Spleen (tissue), 11 donors: ENCODE measurements at regions not wholly inside any gene's neighbourhood (a gene's known extent, or its start where the extent isn't known, plus 50 kb on each side); places are given as distances from the start of the nearest gene placed in this dataset.

Experiments used
- DNase-seq: peaks from one replicate; pipeline ENCODE4 v3.0.0-alpha.2; 2020
- H3K27ac ChIP-seq, 8 donors: fragments of 200-600 bp; sonication (generic) in 7 of 8; 1 replicate in 4 of 8; 2 replicates in 4 of 8; pipeline versions ENCODE4 v1.5.0 to v1.8.0; 2016 to 2021; ENCODE audit warnings: inconsistent platforms in 4 of 8, mild to moderate bottlenecking in 4 of 8, moderate library complexity in 1 of 8
- H3K27me3 ChIP-seq, 7 donors: fragments of 200-600 bp; sonication (generic) in 6 of 7; replicated peaks in 1 of 7; 1 replicate in 4 of 7; 2 replicates in 3 of 7; pipeline versions ENCODE4 v1.5.0 to v1.8.0; 2016 to 2021; ENCODE audit warnings: inconsistent platforms in 3 of 7, mild to moderate bottlenecking in 1 of 7
- H3K36me3 ChIP-seq, 6 donors: fragments of 200-600 bp; sonication (generic) in 5 of 6; 1 replicate in 4 of 6; 2 replicates in 2 of 6; pipeline versions ENCODE4 v1.5.0 to v1.8.0; 2016 to 2021; ENCODE audit warnings: inconsistent platforms in 2 of 6
- H3K4me1 ChIP-seq, 6 donors: fragments of 200-600 bp; sonication (generic) in 5 of 6; 1 replicate in 3 of 6; 2 replicates in 3 of 6; pipeline versions ENCODE4 v1.5.0 to v1.8.0; 2016 to 2021; ENCODE audit warnings: inconsistent platforms in 3 of 6
- H3K4me3 ChIP-seq, 8 donors: fragments of 200-600 bp; sonication (generic) in 7 of 8; 1 replicate in 4 of 8; 2 replicates in 4 of 8; pipeline versions ENCODE4 v1.5.0 to v1.8.0; 2016 to 2021; ENCODE audit warnings: inconsistent platforms in 4 of 8, mild to moderate bottlenecking in 4 of 8, moderate library complexity in 2 of 8
- H3K9me3 ChIP-seq, 8 donors: fragments of 200-600 bp; sonication (generic) in 7 of 8; 1 replicate in 4 of 8; 2 replicates in 4 of 8; pipeline versions ENCODE4 v1.5.0 to v1.8.0; 2016 to 2021; ENCODE audit warnings: inconsistent platforms in 4 of 8
- POLR2A ChIP-seq, 3 donors: fragments of 450-650 bp; IDR thresholded peaks; one replicate each; pipeline ENCODE4 v1.5.1; 2017; ENCODE audit warnings: antibody characterized with exemption in 3 of 3, mild to moderate bottlenecking in 1 of 3
- POLR2AphosphoS5 ChIP-seq, 3 donors: sonication (generic); formaldehyde crosslinking; IDR thresholded peaks; one replicate each; pipeline ENCODE4 v1.5.1; 2017; ENCODE audit warnings: antibody characterized with exemption in 3 of 3
- WGBS, 5 donors: extraction: QIAGEN DNeasy Blood & Tissue Kit in 3 of 5; methylation state at CpG; one replicate each; pipeline versions ENCODE4 v1.1.5 to v1.1.7; 2013 to 2018; 5-methylcytosine and 5-hydroxymethylcytosine counted together
- intact Hi-C: fragments of 100-400 bp; cut with DNase I; formaldehyde crosslinking; loops from one replicate; pipeline ENCODE4 v1.15.0; 2023; ENCODE audit warnings: low total_unique reads
- TF ChIP-seq, protein P1 (sequence below), 11 experiments: fragments of 200-600 bp in 7 of 11; fragments of 450-650 bp in 4 of 11; sonication (generic) in 4 of 11; IDR thresholded peaks in 8 of 11; conservative IDR thresholded peaks in 3 of 11; 1 replicate in 7 of 11; 2 replicates in 4 of 11; pipeline versions ENCODE4 v1.4.0 to v1.8.0; 2016 to 2021; ENCODE audit warnings: antibody characterized with exemption in 11 of 11, inconsistent platforms in 4 of 11, mild to moderate bottlenecking in 1 of 11
- donor health status: healthy with polysubstance abuse.
- donor health status: DM: no; HTN: no; CAD: no; lungs with moderate emphysema.
- donor health status: DM: no; HTN: no; CAD: no.
- donor health status: Bipolar disorder and iron deficiency.
- donor health status: healthy.
- donor health status: DM: no; HTN: no; CAD: no.
- donor health status: DM: yes; HTN: yes; CAD: no.

DNA sequence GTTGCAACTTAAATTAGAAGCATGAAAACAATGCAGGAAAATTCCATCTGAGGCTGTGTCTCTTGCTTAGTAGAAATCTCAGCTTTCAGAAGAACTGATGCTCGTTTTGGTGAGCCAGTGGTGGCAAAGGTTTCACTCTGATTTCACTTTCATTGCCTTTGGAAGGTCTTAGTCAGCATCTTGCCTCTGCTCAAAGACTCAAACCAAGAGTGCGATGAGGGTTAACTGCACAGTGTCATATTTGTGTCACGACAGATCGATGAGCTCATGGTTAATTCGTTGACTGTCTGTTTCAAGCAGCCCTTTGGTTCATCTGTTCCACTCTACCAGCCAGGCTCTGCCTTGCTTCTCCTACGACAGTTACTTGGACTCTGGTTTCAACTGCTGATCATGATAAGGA lies 331.3 kb upstream of the KIF2A start:
- H3K27me3 ChIP-seq, result no peaks in the 10 kb centered on the region
- H3K4me3 ChIP-seq, result no peak overlapping the region
- WGBS, 5 donors, result 58 to 80% (median 77%) methylated on average over 6 of the region's 6 CpGs
- no peak overlapping the region for H3K27ac ChIP-seq
- DNase-seq, result no peak
- no peaks in the 10 kb centered on the region for H3K9me3 ChIP-seq
- no peaks in the 10 kb centered on the region for H3K4me1 ChIP-seq
- no peaks in the 10 kb centered on the region for H3K36me3 ChIP-seq
- intact Hi-C loops, result no loop called here
- no peak for TF ChIP-seq POLR2AphosphoS5 (IDR thresholded peaks at IDR 0.05)
- no peak for TF ChIP-seq POLR2A (IDR thresholded peaks at IDR 0.05)
- TF ChIP-seq, protein P1, sequence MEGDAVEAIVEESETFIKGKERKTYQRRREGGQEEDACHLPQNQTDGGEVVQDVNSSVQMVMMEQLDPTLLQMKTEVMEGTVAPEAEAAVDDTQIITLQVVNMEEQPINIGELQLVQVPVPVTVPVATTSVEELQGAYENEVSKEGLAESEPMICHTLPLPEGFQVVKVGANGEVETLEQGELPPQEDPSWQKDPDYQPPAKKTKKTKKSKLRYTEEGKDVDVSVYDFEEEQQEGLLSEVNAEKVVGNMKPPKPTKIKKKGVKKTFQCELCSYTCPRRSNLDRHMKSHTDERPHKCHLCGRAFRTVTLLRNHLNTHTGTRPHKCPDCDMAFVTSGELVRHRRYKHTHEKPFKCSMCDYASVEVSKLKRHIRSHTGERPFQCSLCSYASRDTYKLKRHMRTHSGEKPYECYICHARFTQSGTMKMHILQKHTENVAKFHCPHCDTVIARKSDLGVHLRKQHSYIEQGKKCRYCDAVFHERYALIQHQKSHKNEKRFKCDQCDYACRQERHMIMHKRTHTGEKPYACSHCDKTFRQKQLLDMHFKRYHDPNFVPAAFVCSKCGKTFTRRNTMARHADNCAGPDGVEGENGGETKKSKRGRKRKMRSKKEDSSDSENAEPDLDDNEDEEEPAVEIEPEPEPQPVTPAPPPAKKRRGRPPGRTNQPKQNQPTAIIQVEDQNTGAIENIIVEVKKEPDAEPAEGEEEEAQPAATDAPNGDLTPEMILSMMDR (IDR thresholded peaks at IDR 0.05 in 8 of 11, conservative IDR thresholded peaks at IDR 0.05 in 3 of 11), result no peak

- Histone ChIP-seq H3K27ac (no peak overlapping the region), H3K4me3 (no peak overlapping the region), H3K4me1 (no peaks in the 10 kb centered on the region), H3K36me3 (no peaks in the 10 kb centered on the region), H3K27me3 (no peaks in the 10 kb centered on the region), H3K9me3 (peaks cover 0 to 9% (median 6%) of the 10 kb centered on the region in 8 donors)
- TF ChIP-seq POLR2AphosphoS5 (IDR thresholded peaks at IDR 0.05), result no peak
- intact Hi-C loops, result no loop called here
- DNase-seq, result no peak
- 37 to 53% (median 46%) methylated on average over 6 of the region's 6 CpGs for WGBS, 5 donors
These were observed 324.1 kb upstream of the KIF2A start for GRCh38 chr5:61981886-61982285.

- H3K27ac ChIP-seq, result no peak overlapping the region
- no peaks in the 10 kb centered on the region for H3K36me3 ChIP-seq
- intact Hi-C loops, result no loop called here
- H3K4me1 ChIP-seq, result no peaks in the 10 kb centered on the region
- H3K9me3 ChIP-seq, result peaks cover 0 to 13% (median 10%) of the 10 kb centered on the region in 8 donors
- H3K4me3 ChIP-seq, result no peak overlapping the region
- no peak for DNase-seq
- 71 to 82% (median 79%) methylated on average over 4 of the region's 4 CpGs for WGBS, 5 donors
- H3K27me3 ChIP-seq, result no peaks in the 10 kb centered on the region
- no peak for TF ChIP-seq POLR2AphosphoS5 (IDR thresholded peaks at IDR 0.05)
- TF ChIP-seq, protein P1 (IDR thresholded peaks at IDR 0.05 in 8 of 11, conservative IDR thresholded peaks at IDR 0.05 in 3 of 11), result no peak
- no peak for TF ChIP-seq POLR2A (IDR thresholded peaks at IDR 0.05)
These were observed 314.6 kb upstream of the KIF2A start for GRCh38 chr5:61991430-61991829.

DNA sequence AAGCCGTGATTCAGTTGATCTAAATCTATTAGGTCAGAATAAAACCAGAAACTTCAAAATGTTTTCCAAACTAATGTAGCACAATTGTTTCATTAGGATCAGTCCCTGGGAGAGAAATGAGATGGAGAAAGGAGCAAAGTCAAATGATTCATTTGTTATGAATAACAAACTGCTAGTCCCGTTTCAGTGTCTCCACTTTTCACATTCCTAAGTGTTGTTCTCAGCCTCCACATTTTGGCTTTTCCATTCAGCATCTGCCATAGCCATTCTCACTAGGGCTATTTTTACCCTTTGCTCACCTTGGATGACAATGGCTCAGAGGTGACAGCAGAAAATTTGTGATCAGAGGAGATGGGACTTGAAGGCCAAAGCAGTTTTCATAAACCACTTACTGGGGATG lies 314.1 kb upstream of the KIF2A start:
- intact Hi-C loops, result no loop called here
- Histone ChIP-seq H3K9me3 (peaks cover 0 to 9% (median 6%) of the 10 kb centered on the region in 8 donors), H3K27ac (no peak overlapping the region), H3K27me3 (no peaks in the 10 kb centered on the region), H3K36me3 (no peaks in the 10 kb centered on the region), H3K4me3 (no peak overlapping the region), H3K4me1 (no peaks in the 10 kb centered on the region)
- DNase-seq, result no peak
- TF ChIP-seq, protein P1 (IDR thresholded peaks at IDR 0.05 in 8 of 11, conservative IDR thresholded peaks at IDR 0.05 in 3 of 11), result no peak
- WGBS, 5 donors, result 49 to 75% (median 67%) methylated on average over 2 of the region's 2 CpGs

DNA sequence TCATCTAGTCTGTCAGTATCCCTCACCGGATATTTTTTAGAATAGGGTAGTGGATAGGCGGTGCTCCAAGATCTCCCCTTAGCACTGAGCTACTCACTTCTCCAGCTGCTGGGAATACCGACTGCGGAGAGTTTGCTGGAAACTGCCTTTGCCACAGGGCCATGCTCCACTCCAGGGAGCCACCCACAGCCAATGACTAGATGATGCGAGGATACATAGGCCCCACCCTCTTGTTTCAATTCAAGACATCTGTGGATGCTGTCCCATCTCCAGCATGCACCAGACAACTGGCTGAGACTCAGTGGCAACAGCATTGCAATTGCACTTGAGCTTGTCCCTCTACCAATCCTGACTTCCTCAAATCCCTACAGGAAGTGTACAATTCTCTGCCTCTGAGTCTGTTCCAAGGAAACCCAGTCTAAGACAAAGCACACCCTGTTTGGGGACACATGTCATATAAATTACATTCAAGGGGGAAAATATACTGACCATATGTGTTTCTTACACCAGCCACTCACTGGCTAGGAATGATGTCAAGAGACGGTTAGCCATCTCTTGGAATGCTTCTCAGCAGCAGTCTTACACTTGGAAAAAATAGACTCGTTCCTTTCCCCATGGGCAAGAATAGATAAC lies 312.6 kb upstream of the KIF2A start:
- intact Hi-C loops, result no loop called here
- 86 to 93% (median 88%) methylated on average over 7 of the region's 7 CpGs for WGBS, 5 donors
- no peak for DNase-seq
- H3K4me1 ChIP-seq, result no peaks in the 10 kb centered on the region
- no peaks in the 10 kb centered on the region for H3K36me3 ChIP-seq
- H3K4me3 ChIP-seq, result no peak overlapping the region
- TF ChIP-seq POLR2AphosphoS5 (IDR thresholded peaks at IDR 0.05) (no peak), POLR2A (IDR thresholded peaks at IDR 0.05) (no peak)
- TF ChIP-seq, protein P1 (IDR thresholded peaks at IDR 0.05 in 8 of 11, conservative IDR thresholded peaks at IDR 0.05 in 3 of 11), result no peak
- H3K27ac ChIP-seq, result no peak overlapping the region
- H3K27me3 ChIP-seq, result no peaks in the 10 kb centered on the region
- H3K9me3 ChIP-seq, result no peaks in the 10 kb centered on the region
